Smooth muscle cell (in vitro differentiated cells): ENCODE measurements at regions not wholly inside any gene's neighbourhood (a gene's known extent, or its start where the extent isn't known, plus 50 kb on each side); places are given as distances from the start of the nearest gene placed in this dataset.

ENCODE experiments used
- DNase-seq: peaks from one replicate; lab custom pipeline; 2025; ENCODE audit not compliant: unreplicated experiment; lab: John Stamatoyannopoulos, UW
- H2AFZ ChIP-seq: fragments of 200-600 bp; sonication (generic); 2 replicates; pipeline ENCODE4 v1.6.0; 2016; ENCODE audit warnings: antibody characterized with exemption, low read depth, mild to moderate bottlenecking
- H3F3A ChIP-seq: fragments of 200-600 bp; sonication (generic); 2 replicates; pipeline ENCODE4 v1.6.0; 2017; ENCODE audit warnings: antibody characterized with exemption, low read depth
- H3K27ac ChIP-seq: fragments of 200-600 bp; sonication (generic); 2 replicates; pipeline ENCODE4 v1.5.1; 2016; ENCODE audit warnings: low read depth, mild to moderate bottlenecking
- H3K27me3 ChIP-seq: fragments of 200-600 bp; sonication (generic); 2 replicates; pipeline ENCODE4 v1.6.1; 2016; ENCODE audit warnings: low read depth, mild to moderate bottlenecking
- H3K36me3 ChIP-seq: fragments of 200-600 bp; sonication (generic); 2 replicates; pipeline ENCODE4 v1.5.1; 2016; ENCODE audit warnings: low read depth
- H3K4me1 ChIP-seq: fragments of 200-600 bp; sonication (generic); 2 replicates; pipeline ENCODE4 v1.5.1; 2016; ENCODE audit warnings: low read depth
- H3K4me2 ChIP-seq: fragments of 200-600 bp; sonication (generic); 2 replicates; pipeline ENCODE4 v1.6.0; 2016; ENCODE audit warnings: mild to moderate bottlenecking
- H3K4me3 ChIP-seq: fragments of 200-600 bp; sonication (generic); 2 replicates; pipeline ENCODE4 v1.5.1; 2016; ENCODE audit warnings: mild to moderate bottlenecking
- H3K79me2 ChIP-seq: fragments of 200-600 bp; sonication (generic); 2 replicates; pipeline ENCODE4 v1.6.0; 2016; ENCODE audit warnings: low read depth, mild to moderate bottlenecking
- H3K9ac ChIP-seq: fragments of 200-600 bp; sonication (generic); 2 replicates; pipeline ENCODE4 v1.6.0; 2016; ENCODE audit warnings: low read depth
- H3K9me3 ChIP-seq: fragments of 200-600 bp; sonication (generic); replicated peaks from 2 replicates; pipeline ENCODE4 v1.5.1; 2016; ENCODE audit warnings: low read depth
- H4K20me1 ChIP-seq: fragments of 200-600 bp; sonication (generic); 2 replicates; pipeline ENCODE4 v1.6.0; 2016; ENCODE audit warnings: low read depth
- CTCF ChIP-seq: fragments of 200-600 bp; sonication (generic); IDR thresholded peaks from 2 replicates; pipeline ENCODE4 v1.5.1; 2017; ENCODE audit warnings: borderline replicate concordance, mild to moderate bottlenecking, antibody characterized with exemption; ENCODE audit not compliant: insufficient read depth, poor library complexity, severe bottlenecking
- WGBS: methylation state at CpG from one replicate; pipeline ENCODE4 v1.1.7; 2016; ENCODE audit warnings: low lambda C conversion rate; 5-methylcytosine and 5-hydroxymethylcytosine counted together

- Histone ChIP-seq H3K9me3 (no peaks in the 10 kb centered on the region), H4K20me1 (no peaks in the 10 kb centered on the region), H2AFZ (no peak overlapping the region), H3K27ac (no peak overlapping the region), H3K27me3 (no peaks in the 10 kb centered on the region), H3K36me3 (no peaks in the 10 kb centered on the region), H3F3A (no peaks in the 10 kb centered on the region), H3K4me3 (no peak overlapping the region), H3K9ac (no peak overlapping the region), H3K79me2 (no peaks in the 10 kb centered on the region), H3K4me1 (no peaks in the 10 kb centered on the region), H3K4me2 (no peak overlapping the region)
- TF ChIP-seq CTCF: no peak
- 68% methylated on average over 1 of the region's 1 CpG for WGBS
- no peak for DNase-seq
These were observed 779.5 kb downstream of the METTL15 start for GRCh38 chr11:28887681-28888080.

GRCh38 chr11:28879869-28880268 lies 771.7 kb downstream of the METTL15 start:
- Histone ChIP-seq H3K9me3 (no peaks in the 10 kb centered on the region), H3K27me3 (no peaks in the 10 kb centered on the region), H3K4me1 (no peaks in the 10 kb centered on the region), H3K9ac (no peak overlapping the region), H4K20me1 (no peaks in the 10 kb centered on the region), H3K36me3 (no peaks in the 10 kb centered on the region), H3K27ac (no peak overlapping the region), H2AFZ (no peak overlapping the region), H3K4me2 (no peak overlapping the region), H3F3A (no peaks in the 10 kb centered on the region), H3K4me3 (no peak overlapping the region), H3K79me2 (no peaks in the 10 kb centered on the region)
- DNase-seq: no peak
- WGBS: 95% methylated on average over 2 of the region's 2 CpGs
- TF ChIP-seq CTCF: no peak

GRCh38 chr11:28878025-28878424 lies 769.8 kb downstream of the METTL15 start:
- 90% methylated on average over 4 of the region's 4 CpGs for WGBS
- Histone ChIP-seq H3K4me2 (no peak overlapping the region), H3K27ac (no peak overlapping the region), H3K9me3 (no peaks in the 10 kb centered on the region), H3K9ac (no peak overlapping the region), H3K79me2 (no peaks in the 10 kb centered on the region), H3F3A (no peaks in the 10 kb centered on the region), H3K36me3 (no peaks in the 10 kb centered on the region), H4K20me1 (no peaks in the 10 kb centered on the region), H3K4me3 (no peak overlapping the region), H3K4me1 (no peaks in the 10 kb centered on the region), H2AFZ (no peak overlapping the region), H3K27me3 (no peaks in the 10 kb centered on the region)
- no peak for TF ChIP-seq CTCF
- no peak for DNase-seq

- no peak overlapping the region for H3K4me2 ChIP-seq
- no peak for DNase-seq
- no peak overlapping the region for H3K4me3 ChIP-seq
- TF ChIP-seq CTCF: no peak
- no peaks in the 10 kb centered on the region for H4K20me1 ChIP-seq
- H2AFZ ChIP-seq: no peak overlapping the region
- no peaks in the 10 kb centered on the region for H3F3A ChIP-seq
- H3K27me3 ChIP-seq: no peaks in the 10 kb centered on the region
- H3K9ac ChIP-seq: no peak overlapping the region
- no peaks in the 10 kb centered on the region for H3K79me2 ChIP-seq
- H3K4me1 ChIP-seq: no peaks in the 10 kb centered on the region
- H3K36me3 ChIP-seq: no peaks in the 10 kb centered on the region
- H3K9me3 ChIP-seq: no peaks in the 10 kb centered on the region
- no peak overlapping the region for H3K27ac ChIP-seq
These were observed 769.2 kb downstream of the METTL15 start for GRCh38 chr11:28877340-28877739.
